ENCODE measurements at regions not wholly inside any gene's neighbourhood (a gene's known extent, or its start where the extent isn't known, plus 50 kb on each side); places are given as distances from the start of the nearest gene placed in this dataset.

- H3K27ac ChIP-seq, result no peak overlapping the region
- WGBS, 10 experiments, result 0 to 100% (median 55%) methylated on average over 1 to 3 of the region's 16 CpGs; no CpG with 5 or more reads in 4 of the 10 experiments
- ATAC-seq (replicated peaks in 6 of 8), result no peak
- no peak overlapping the region for H3K4me3 ChIP-seq
- H3K4me1 ChIP-seq (replicated peaks in 1 of 2), result no peaks in the 10 kb centered on the region
- in situ Hi-C loops (cut with MboI; ENCODE audit: low pct_unique_long_range_greater_than_20kb in 2 of 9, low sequenced_read_pairs in 9 of 9, unreplicated experiment in 9 of 9), result loop anchor here in 1 of 9 experiments (25.0 kb wide), 1 partner anchor 243 kb away; no protein-coding TSS in a partner anchor
Measured at GRCh38 chr22:49044091-49044490, 783.6 kb downstream of the BRD1 start.

- Histone ChIP-seq H3K4me1 (replicated peaks in 1 of 2) (no peaks in the 10 kb centered on the region), H3K4me3 (no peak overlapping the region), H3K27ac (no peak overlapping the region)
- peak in 1 of 8 experiments; percentile 51 for ATAC-seq (replicated peaks in 6 of 8)
- WGBS, 10 experiments, result 10 to 94% (median 68%) methylated on average over 1 to 7 of the region's 28 CpGs; no CpG with 5 or more reads in 1 of the 10 experiments
- in situ Hi-C loops (cut with MboI; ENCODE audit: low pct_unique_long_range_greater_than_20kb in 2 of 9, low sequenced_read_pairs in 9 of 9, unreplicated experiment in 9 of 9), result loop anchor here in 1 of 9 experiments (25.0 kb wide), 1 partner anchor 244 kb away; no protein-coding TSS in a partner anchor
Measured at GRCh38 chr22:49042877-49043859, 784.5 kb downstream of the BRD1 start.

- no peak for ATAC-seq (replicated peaks in 6 of 8)
- H3K4me1 ChIP-seq (replicated peaks in 1 of 2), result no peaks in the 10 kb centered on the region
- 0 to 83% (median 47%) methylated on average over 1 to 6 of the region's 6 CpGs; no CpG with 5 or more reads in 2 of the 10 experiments for WGBS, 10 experiments
- in situ Hi-C loops (cut with MboI; ENCODE audit: low pct_unique_long_range_greater_than_20kb in 2 of 9, low sequenced_read_pairs in 9 of 9, unreplicated experiment in 9 of 9), result loop anchor here in 1 of 9 experiments (25.0 kb wide), 1 partner anchor 245 kb away; no protein-coding TSS in a partner anchor
- H3K4me3 ChIP-seq, result no peak overlapping the region
- H3K27ac ChIP-seq, result no peak overlapping the region
Measured at GRCh38 chr22:49042066-49042465, 785.6 kb downstream of the BRD1 start.

- no peak for ATAC-seq (replicated peaks in 6 of 8)
- Histone ChIP-seq H3K27ac (no peak overlapping the region), H3K4me1 (replicated peaks in 1 of 2) (no peaks in the 10 kb centered on the region), H3K4me3 (no peak overlapping the region)
- in situ Hi-C loops (cut with MboI; ENCODE audit: low pct_unique_long_range_greater_than_20kb in 2 of 9, low sequenced_read_pairs in 9 of 9, unreplicated experiment in 9 of 9), result loop anchor here in 1 of 9 experiments (25.0 kb wide), 1 partner anchor 246 kb away; no protein-coding TSS in a partner anchor
- 35 to 100% (median 72%) methylated on average over 1 to 12 of the region's 20 CpGs; no CpG with 5 or more reads in 5 of the 10 experiments for WGBS, 10 experiments
Measured at GRCh38 chr22:49040754-49041467, 786.8 kb downstream of the BRD1 start.

- Histone ChIP-seq H3K4me1 (replicated peaks in 1 of 2) (no peaks in the 10 kb centered on the region), H3K27ac (no peak overlapping the region), H3K4me3 (no peak overlapping the region)
- WGBS, 10 experiments, result 0 to 91% (median 31%) methylated on average over 1 to 8 of the region's 8 CpGs; no CpG with 5 or more reads in 3 of the 10 experiments
- ATAC-seq (replicated peaks in 6 of 8), result peak in 1 of 8 experiments; percentile 8
- in situ Hi-C loops (cut with MboI; ENCODE audit: low pct_unique_long_range_greater_than_20kb in 2 of 9, low sequenced_read_pairs in 9 of 9, unreplicated experiment in 9 of 9), result loop anchor here in 1 of 9 experiments (25.0 kb wide), 1 partner anchor 247 kb away; no protein-coding TSS in a partner anchor
Measured at GRCh38 chr22:49040111-49040510, 787.6 kb downstream of the BRD1 start.

GRCh38 chr22:49039625-49040024, 788.0 kb downstream of the BRD1 start:
- in situ Hi-C loops (cut with MboI; ENCODE audit: low pct_unique_long_range_greater_than_20kb in 2 of 9, low sequenced_read_pairs in 9 of 9, unreplicated experiment in 9 of 9), result loop anchor here in 1 of 9 experiments (25.0 kb wide), 1 partner anchor 248 kb away; no protein-coding TSS in a partner anchor
- no peak overlapping the region for H3K4me3 ChIP-seq
- 4 to 91% (median 60%) methylated on average over 1 to 7 of the region's 7 CpGs; no CpG with 5 or more reads in 3 of the 10 experiments for WGBS, 10 experiments
- peak in 1 of 8 experiments; percentile 30 for ATAC-seq (replicated peaks in 6 of 8)
- H3K27ac ChIP-seq, result no peak overlapping the region
- no peaks in the 10 kb centered on the region for H3K4me1 ChIP-seq (replicated peaks in 1 of 2)

GRCh38 chr22:49037701-49038245, 789.9 kb downstream of the BRD1 start:
- H3K27ac ChIP-seq, result no peak overlapping the region
- in situ Hi-C loops (cut with MboI; ENCODE audit: low pct_unique_long_range_greater_than_20kb in 2 of 9, low sequenced_read_pairs in 9 of 9, unreplicated experiment in 9 of 9), result loop anchor here in 1 of 9 experiments (25.0 kb wide), 1 partner anchor 250 kb away; no protein-coding TSS in a partner anchor
- H3K4me3 ChIP-seq, result no peak overlapping the region
- no peak for ATAC-seq (replicated peaks in 6 of 8)
- 29 to 83% (median 57%) methylated on average over 1 to 5 of the region's 14 CpGs; no CpG with 5 or more reads in 6 of the 10 experiments for WGBS, 10 experiments
- no peaks in the 10 kb centered on the region for H3K4me1 ChIP-seq (replicated peaks in 1 of 2)

GRCh38 chr22:49036513-49036912, 791.2 kb downstream of the BRD1 start:
- 13 to 100% (median 76%) methylated on average over 1 to 10 of the region's 10 CpGs; no CpG with 5 or more reads in 1 of the 10 experiments for WGBS, 10 experiments
- in situ Hi-C loops (cut with MboI; ENCODE audit: low pct_unique_long_range_greater_than_20kb in 2 of 9, low sequenced_read_pairs in 9 of 9, unreplicated experiment in 9 of 9), result loop anchor here in 1 of 9 experiments (25.0 kb wide), 1 partner anchor 251 kb away; no protein-coding TSS in a partner anchor
- Histone ChIP-seq H3K4me1 (replicated peaks in 1 of 2) (no peaks in the 10 kb centered on the region), H3K4me3 (no peak overlapping the region), H3K27ac (no peak overlapping the region)
- ATAC-seq (replicated peaks in 6 of 8), result peak in 1 of 8 experiments; percentile 23

GRCh38 chr22:49035818-49036457, 791.7 kb downstream of the BRD1 start:
- H3K27ac ChIP-seq, result no peak overlapping the region
- H3K4me1 ChIP-seq (replicated peaks in 1 of 2), result no peaks in the 10 kb centered on the region
- 33 to 99% (median 56%) methylated on average over 1 to 11 of the region's 23 CpGs; no CpG with 5 or more reads in 3 of the 10 experiments for WGBS, 10 experiments
- no peak overlapping the region for H3K4me3 ChIP-seq
- in situ Hi-C loops (cut with MboI; ENCODE audit: low pct_unique_long_range_greater_than_20kb in 2 of 9, low sequenced_read_pairs in 9 of 9, unreplicated experiment in 9 of 9), result loop anchor here in 1 of 9 experiments (25.0 kb wide), 1 partner anchor 251 kb away; no protein-coding TSS in a partner anchor
- ATAC-seq (replicated peaks in 6 of 8), result no peak

GRCh38 chr22:49034836-49035817, 792.5 kb downstream of the BRD1 start:
- in situ Hi-C loops (cut with MboI; ENCODE audit: low pct_unique_long_range_greater_than_20kb in 2 of 9, low sequenced_read_pairs in 9 of 9, unreplicated experiment in 9 of 9), result loop anchor here in 1 of 9 experiments (25.0 kb wide), 1 partner anchor 252 kb away; no protein-coding TSS in a partner anchor

GRCh38 chr22:49033616-49034015, 794.1 kb downstream of the BRD1 start:
- H3K4me3 ChIP-seq, result no peak overlapping the region
- no peak overlapping the region for H3K27ac ChIP-seq
- H3K4me1 ChIP-seq (replicated peaks in 1 of 2), result no peaks in the 10 kb centered on the region
- ATAC-seq (replicated peaks in 6 of 8), result no peak
- in situ Hi-C loops (cut with MboI; ENCODE audit: low pct_unique_long_range_greater_than_20kb in 2 of 9, low sequenced_read_pairs in 9 of 9, unreplicated experiment in 9 of 9), result loop anchor here in 1 of 9 experiments (25.0 kb wide), 1 partner anchor 254 kb away; no protein-coding TSS in a partner anchor
- WGBS, 10 experiments, result 67 to 97% (median 73%) methylated on average over 1 to 7 of the region's 9 CpGs; no CpG with 5 or more reads in 7 of the 10 experiments

More at GRCh38 chr22:49034836-49035817, 792.5 kb downstream of the BRD1 start:
- no peak overlapping the region for H3K4me3 ChIP-seq
- H3K27ac ChIP-seq, result no peak overlapping the region
- no peak for ATAC-seq (replicated peaks in 6 of 8)
- WGBS, 10 experiments, result 28 to 100% (median 63%) methylated on average over 1 to 11 of the region's 30 CpGs; no CpG with 5 or more reads in 3 of the 10 experiments
- H3K4me1 ChIP-seq (replicated peaks in 1 of 2), result no peaks in the 10 kb centered on the region
